CD4-positive, alpha-beta T cell (primary cell): ENCODE measurements at regions not wholly inside any gene's neighbourhood (a gene's known extent, or its start where the extent isn't known, plus 50 kb on each side); places are given as distances from the start of the nearest gene placed in this dataset.

Experiments used
- ATAC-seq: fragments of 200-7000 bp; cut with Tn5 transposase; one replicate; pipeline ENCODE4 v1.10.0; 2022; ENCODE audit warnings: mild to moderate bottlenecking; ENCODE audit not compliant: poor library complexity
- CTCF ChIA-PET: fragments of 350-600 bp; sonication (Branson Sonifier 250); formaldehyde crosslinking; loops from one replicate; lab custom pipeline; 2021; ENCODE audit warnings: antibody characterized with exemption, inconsistent platforms; lab: Charles Lee
- POLR2A ChIA-PET: fragments of 350-600 bp; sonication (Branson Sonifier 250); formaldehyde crosslinking; loops from one replicate; lab custom pipeline; 2021; ENCODE audit warnings: antibody characterized with exemption, inconsistent platforms; lab: Charles Lee
- DNase-seq, 14 experiments: peaks; one replicate each; pipeline ENCODE4 v3.0.0-alpha.2; 2013 to 2020; ENCODE audit warnings: mixed read lengths in 2 of 14
- H3K27ac ChIP-seq, 2 donors: one replicate each; pipeline versions ENCODE4 v1.5.1 to v1.7.0; 2013; ENCODE audit warnings: low read length in 2 of 2, low read depth in 1 of 2, mild to moderate bottlenecking in 1 of 2
- H3K27me3 ChIP-seq, 2 experiments: 1 replicate in 1 of 2; 2 replicates in 1 of 2; pipeline versions ENCODE4 v1.6.1 to v1.7.0; 2013; ENCODE audit warnings: low read length in 2 of 2, control low read depth in 1 of 2, mild to moderate bottlenecking in 1 of 2, moderate library complexity in 1 of 2; ENCODE audit not compliant: insufficient read depth in 2 of 2, control insufficient read depth in 1 of 2
- H3K36me3 ChIP-seq: one replicate; pipeline ENCODE4 v1.6.1; 2013; ENCODE audit warnings: low read length, control low read depth; ENCODE audit not compliant: insufficient read depth
- H3K4me1 ChIP-seq: one replicate; pipeline ENCODE4 v1.6.1; 2013; ENCODE audit warnings: low read length, control low read depth; ENCODE audit not compliant: insufficient read depth
- H3K4me3 ChIP-seq: one replicate; pipeline ENCODE4 v1.5.1; 2013; ENCODE audit warnings: mild to moderate bottlenecking, low read length, moderate library complexity
- H3K9me3 ChIP-seq, 2 experiments: 1 replicate in 1 of 2; 2 replicates in 1 of 2; pipeline versions ENCODE4 v1.6.1 to v1.7.0; 2013; ENCODE audit warnings: low read length in 2 of 2, mild to moderate bottlenecking in 2 of 2, control low read depth in 1 of 2, moderate library complexity in 1 of 2; ENCODE audit not compliant: control insufficient read depth in 1 of 2, insufficient read depth in 1 of 2
- H3K27ac Mint-ChIP-seq: one replicate; pipeline ENCODE4 v1.8.0; 2020; ENCODE audit warnings: mixed read lengths
- H3K27me3 Mint-ChIP-seq: one replicate; pipeline ENCODE4 v1.8.0; 2021; ENCODE audit warnings: mixed read lengths
- H3K36me3 Mint-ChIP-seq: one replicate; pipeline ENCODE4 v1.8.0; 2021; ENCODE audit warnings: low read depth, mixed read lengths
- H3K4me1 Mint-ChIP-seq: one replicate; pipeline ENCODE4 v1.8.0; 2021; ENCODE audit warnings: low read depth, mixed read lengths
- H3K4me3 Mint-ChIP-seq: one replicate; pipeline ENCODE4 v1.8.0; 2020; ENCODE audit warnings: mild to moderate bottlenecking, mixed read lengths
- H3K9me3 Mint-ChIP-seq: one replicate; pipeline ENCODE4 v1.8.0; 2020; ENCODE audit warnings: mixed read lengths
- CTCF ChIP-seq: fragments of 200-600 bp; IDR thresholded peaks from one replicate; pipeline ENCODE4 v1.8.0; 2022; ENCODE audit warnings: antibody characterized with exemption, mild to moderate bottlenecking
- intact Hi-C, 2 experiments: fragments of 100-400 bp; cut with DNase I in 1 of 2; cut with micrococcal nuclease in 1 of 2; formaldehyde crosslinking; loops; one replicate each; pipeline versions ENCODE4 v1.15.1 to v1.9.0; 2023 to 2025; cut with DNase I, micrococcal nuclease

- Mint-ChIP-seq H3K36me3 (no peaks in the 10 kb centered on the region), H3K27me3 (no peaks in the 10 kb centered on the region), H3K27ac (no peak overlapping the region), H3K4me3 (no peak overlapping the region), H3K9me3 (no peaks in the 10 kb centered on the region), H3K4me1 (no peaks in the 10 kb centered on the region)
- ChIA-PET CTCF (no interaction called here), POLR2A (no interaction called here)
- Histone ChIP-seq H3K4me1 (no peaks in the 10 kb centered on the region), H3K9me3 (no peaks in the 10 kb centered on the region), H3K36me3 (no peaks in the 10 kb centered on the region), H3K27ac (no peak overlapping the region), H3K27me3 (no peaks in the 10 kb centered on the region), H3K4me3 (no peak overlapping the region)
- DNase-seq, result no peak
- intact Hi-C loops, result no loop called here
- ATAC-seq, result no peak
- no peak for TF ChIP-seq CTCF
These were observed 286.6 kb upstream of the KITLG start for GRCh38 chr12:88866881-88867280.

GRCh38 chr12:88865537-88865936 is 285.3 kb upstream of the KITLG start:
- H3K27ac ChIP-seq, result no peak overlapping the region
- no peaks in the 10 kb centered on the region for H3K9me3 ChIP-seq
- Mint-ChIP-seq H3K36me3 (no peaks in the 10 kb centered on the region), H3K4me3 (no peak overlapping the region), H3K9me3 (no peaks in the 10 kb centered on the region), H3K27me3 (no peaks in the 10 kb centered on the region), H3K4me1 (no peaks in the 10 kb centered on the region), H3K27ac (no peak overlapping the region)
- DNase-seq (no peak), ATAC-seq (no peak)
- no peaks in the 10 kb centered on the region for H3K27me3 ChIP-seq
- CTCF ChIA-PET, result no interaction called here
- POLR2A ChIA-PET, result no interaction called here
- H3K4me1 ChIP-seq, result no peaks in the 10 kb centered on the region
- no peak for TF ChIP-seq CTCF
- no peak overlapping the region for H3K4me3 ChIP-seq
- H3K36me3 ChIP-seq, result no peaks in the 10 kb centered on the region
- intact Hi-C loops, result no loop called here

GRCh38 chr12:88860851-88861250 is 280.6 kb upstream of the KITLG start:
- POLR2A ChIA-PET, result no interaction called here
- H3K36me3 Mint-ChIP-seq, result no peaks in the 10 kb centered on the region
- DNase-seq, result no peak
- no peak overlapping the region for H3K4me3 Mint-ChIP-seq
- ATAC-seq, result no peak
- H3K27me3 Mint-ChIP-seq, result no peaks in the 10 kb centered on the region
- H3K27ac Mint-ChIP-seq, result no peak overlapping the region
- no peaks in the 10 kb centered on the region for H3K9me3 ChIP-seq
- no peaks in the 10 kb centered on the region for H3K36me3 ChIP-seq
- H3K4me1 Mint-ChIP-seq, result no peaks in the 10 kb centered on the region
- no peaks in the 10 kb centered on the region for H3K27me3 ChIP-seq
- H3K4me1 ChIP-seq, result no peaks in the 10 kb centered on the region
- CTCF ChIA-PET, result no interaction called here
- intact Hi-C loops, result no loop called here
- no peak overlapping the region for H3K4me3 ChIP-seq
- H3K27ac ChIP-seq, result no peak overlapping the region
- TF ChIP-seq CTCF, result no peak
- no peaks in the 10 kb centered on the region for H3K9me3 Mint-ChIP-seq
